GM23338 (cell line): ENCODE measurements at regions not wholly inside any gene's neighbourhood (a gene's known extent, or its start where the extent isn't known, plus 50 kb on each side); places are given as distances from the start of the nearest gene placed in this dataset.
A peak's percentile ranks its signal among the peaks of the same experiment; 100 is the strongest.

Source experiments
- ATAC-seq: fragments of 200-7000 bp; cut with Tn5 transposase; 3 replicates; pipeline ENCODE4 v1.9.1; 2020
- DNase-seq: peaks from one replicate; pipeline ENCODE4 v3.0.0-alpha.2; 2015; ENCODE audit warnings: low spot score
- H2AFZ ChIP-seq: fragments of 200-600 bp; sonication (generic); 2 replicates; pipeline ENCODE4 v1.8.0; 2016; ENCODE audit warnings: antibody characterized with exemption, mild to moderate bottlenecking, moderate library complexity
- H3F3A ChIP-seq: fragments of 200-600 bp; sonication (generic); replicated peaks from 2 replicates; pipeline ENCODE4 v1.8.0; 2017; ENCODE audit warnings: antibody characterized with exemption, mixed run types, low read depth
- H3K27ac ChIP-seq: fragments of 200-600 bp; sonication (generic); 2 replicates; pipeline ENCODE4 v1.6.1; 2016; ENCODE audit warnings: low read depth
- H3K27me3 ChIP-seq: fragments of 200-600 bp; sonication (generic); 2 replicates; pipeline ENCODE4 v1.8.0; 2016; ENCODE audit warnings: mild to moderate bottlenecking, mixed run types, moderate library complexity; ENCODE audit not compliant: insufficient read depth
- H3K36me3 ChIP-seq: fragments of 200-600 bp; sonication (generic); 2 replicates; pipeline ENCODE4 v1.8.0; 2016; ENCODE audit warnings: mild to moderate bottlenecking; ENCODE audit not compliant: insufficient read depth
- H3K4me1 ChIP-seq: fragments of 200-600 bp; sonication (generic); 2 replicates; pipeline ENCODE4 v1.8.0; 2016; ENCODE audit warnings: mild to moderate bottlenecking, moderate library complexity; ENCODE audit not compliant: insufficient read depth
- H3K4me2 ChIP-seq: fragments of 200-600 bp; sonication (generic); 2 replicates; pipeline ENCODE4 v1.7.1; 2017; ENCODE audit warnings: mixed run types
- H3K4me3 ChIP-seq: fragments of 200-600 bp; sonication (generic); 2 replicates; pipeline ENCODE4 v1.6.1; 2016; ENCODE audit warnings: mixed run types
- H3K79me2 ChIP-seq: fragments of 200-600 bp; sonication (generic); replicated peaks from 2 replicates; pipeline ENCODE4 v1.8.0; 2017; ENCODE audit warnings: mild to moderate bottlenecking; ENCODE audit not compliant: insufficient read depth
- H3K9me2 ChIP-seq: fragments of 200-600 bp; sonication (generic); 2 replicates; pipeline ENCODE4 v1.8.0; 2017; ENCODE audit not compliant: insufficient read depth
- H4K20me1 ChIP-seq: fragments of 200-600 bp; sonication (generic); replicated peaks from 2 replicates; pipeline ENCODE4 v1.8.0; 2017; ENCODE audit warnings: mild to moderate bottlenecking; ENCODE audit not compliant: insufficient read depth
- H3K27ac Mint-ChIP-seq: 2 replicates; pipeline ENCODE4 v1.8.0; 2020; ENCODE audit warnings: inconsistent platforms, mild to moderate bottlenecking, moderate library complexity, mixed read lengths
- H3K27me3 Mint-ChIP-seq: 3 replicates; pipeline ENCODE4 v1.8.0; 2022; ENCODE audit warnings: low read depth, mild to moderate bottlenecking, moderate library complexity, mixed read lengths, inconsistent platforms; ENCODE audit not compliant: insufficient read depth, poor library complexity
- H3K36me3 Mint-ChIP-seq: 3 replicates; pipeline ENCODE4 v1.8.0; 2021; ENCODE audit warnings: low read depth, mild to moderate bottlenecking, inconsistent platforms, moderate library complexity, mixed read lengths
- H3K4me1 Mint-ChIP-seq: 3 replicates; pipeline ENCODE4 v1.8.0; 2020; ENCODE audit warnings: mild to moderate bottlenecking, inconsistent platforms, mixed read lengths
- H3K4me3 Mint-ChIP-seq: 3 replicates; pipeline ENCODE4 v1.8.0; 2021; ENCODE audit warnings: moderate library complexity, mild to moderate bottlenecking, inconsistent platforms, mixed read lengths
- H3K9me3 Mint-ChIP-seq: 3 replicates; pipeline ENCODE4 v1.8.0; 2020; ENCODE audit warnings: moderate library complexity, mild to moderate bottlenecking, inconsistent platforms, mixed read lengths
- CREB1 ChIP-seq: fragments of 250-450 bp; sonication (Bioruptor Pico); IDR thresholded peaks from 2 replicates; pipeline ENCODE4 v1.5.0; 2020; ENCODE audit warnings: low read depth, mild to moderate bottlenecking, moderate library complexity
- EZH2 ChIP-seq: fragments of 200-600 bp; sonication (generic); IDR thresholded peaks from one replicate; pipeline ENCODE4 v1.8.0; 2017; ENCODE audit warnings: antibody characterized with exemption, mild to moderate bottlenecking, low read depth; ENCODE audit not compliant: unreplicated experiment
- JUNB ChIP-seq: IDR thresholded peaks from one replicate; pipeline ENCODE4 v1.6.1; 2016; ENCODE audit warnings: antibody characterized with exemption; ENCODE audit not compliant: unreplicated experiment
- NANOG ChIP-seq: IDR thresholded peaks from 2 replicates; pipeline ENCODE4 v1.6.1; 2016; ENCODE audit warnings: antibody characterized with exemption, borderline replicate concordance
- ZNF331 ChIP-seq: fragments of 250-450 bp; sonication (Bioruptor Pico); IDR thresholded peaks from 2 replicates; pipeline ENCODE4 v1.5.0; 2020; ENCODE audit warnings: low read depth, mild to moderate bottlenecking, moderate library complexity
- TF ChIP-seq, protein P1 (sequence below): IDR thresholded peaks from 2 replicates; pipeline ENCODE4 v1.6.1; 2016; ENCODE audit warnings: antibody characterized with exemption
- TF ChIP-seq, protein P2 (sequence below), 2 experiments: fragments of 200-600 bp in 1 of 2; sonication (generic) in 1 of 2; conservative IDR thresholded peaks; 2 replicates each; pipeline versions ENCODE4 v1.5.1 to v1.6.1; 2016 to 2017; ENCODE audit warnings: antibody characterized with exemption in 2 of 2, low read depth in 2 of 2, mild to moderate bottlenecking in 2 of 2, moderate library complexity in 1 of 2
- TF ChIP-seq, protein P3 (sequence below): fragments of 250-450 bp; sonication (Bioruptor Pico); IDR thresholded peaks from 2 replicates; pipeline ENCODE4 v1.5.0; 2020; ENCODE audit warnings: mild to moderate bottlenecking, moderate library complexity
- TF ChIP-seq, protein P4 (sequence below): IDR thresholded peaks from one replicate; pipeline ENCODE4 v1.6.1; 2018; ENCODE audit warnings: antibody characterized with exemption; ENCODE audit not compliant: unreplicated experiment

DNA sequence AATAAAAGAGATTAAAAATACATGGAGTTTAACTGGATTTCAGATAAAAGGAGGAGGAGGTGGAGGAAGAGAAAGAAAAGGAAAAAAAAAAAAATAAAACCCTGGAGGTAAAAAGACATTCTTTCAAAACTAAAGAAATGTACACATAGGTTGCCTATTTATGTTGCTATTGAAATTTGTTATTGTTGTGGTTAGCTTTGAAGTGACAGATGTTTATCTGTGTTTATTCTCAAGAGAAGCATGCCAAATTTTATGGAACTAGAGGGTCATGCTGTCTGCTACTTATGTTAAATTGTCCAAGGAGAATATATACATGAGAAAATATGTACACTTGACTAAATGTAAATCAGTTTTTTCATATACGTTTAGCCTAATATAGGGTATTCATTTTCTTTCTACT is 653.2 kb downstream of the DCDC2C start (continued):
- TF ChIP-seq, protein P1, sequence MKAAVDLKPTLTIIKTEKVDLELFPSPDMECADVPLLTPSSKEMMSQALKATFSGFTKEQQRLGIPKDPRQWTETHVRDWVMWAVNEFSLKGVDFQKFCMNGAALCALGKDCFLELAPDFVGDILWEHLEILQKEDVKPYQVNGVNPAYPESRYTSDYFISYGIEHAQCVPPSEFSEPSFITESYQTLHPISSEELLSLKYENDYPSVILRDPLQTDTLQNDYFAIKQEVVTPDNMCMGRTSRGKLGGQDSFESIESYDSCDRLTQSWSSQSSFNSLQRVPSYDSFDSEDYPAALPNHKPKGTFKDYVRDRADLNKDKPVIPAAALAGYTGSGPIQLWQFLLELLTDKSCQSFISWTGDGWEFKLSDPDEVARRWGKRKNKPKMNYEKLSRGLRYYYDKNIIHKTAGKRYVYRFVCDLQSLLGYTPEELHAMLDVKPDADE, result no peak
- no peak for TF ChIP-seq ZNF331 (CRISPR knock-in tag)
- TF ChIP-seq EZH2, result no peak

DNA sequence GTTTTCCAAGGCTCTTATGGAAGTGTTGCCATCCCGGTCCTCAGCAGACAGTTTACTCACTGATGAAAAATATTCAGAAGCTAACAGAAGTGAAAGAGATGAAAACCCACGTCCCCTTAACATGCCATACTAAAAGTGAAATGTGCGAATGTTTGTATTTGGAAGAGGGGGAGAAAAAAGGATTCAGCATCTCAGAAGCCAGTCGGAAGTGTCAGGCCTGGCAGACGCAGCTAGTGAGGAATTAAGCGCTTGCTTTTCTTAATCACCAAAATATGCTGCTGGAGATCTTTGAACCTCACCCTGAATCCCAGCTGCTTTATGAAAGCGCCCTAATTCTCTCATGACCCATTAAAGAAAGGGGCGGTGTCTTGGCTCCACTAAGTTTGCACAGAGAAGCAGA is 653.7 kb downstream of the DCDC2C start:
- H3K4me1 ChIP-seq, result no peaks in the 10 kb centered on the region
- H3K36me3 Mint-ChIP-seq, result peaks cover 4% of the 10 kb centered on the region; the same call in 2 of the 3 replicates
- no peaks in the 10 kb centered on the region for H4K20me1 ChIP-seq
- H3K4me1 Mint-ChIP-seq, result no peaks in the 10 kb centered on the region
- H3K36me3 ChIP-seq, result no peaks in the 10 kb centered on the region
- no peak overlapping the region for H3K4me3 Mint-ChIP-seq
- no peaks in the 10 kb centered on the region for H3F3A ChIP-seq
- H3K27me3 Mint-ChIP-seq, result peaks cover 3% of the 10 kb centered on the region
- H3K4me3 ChIP-seq, result no peak overlapping the region
- no peak overlapping the region for H3K27ac ChIP-seq
- no peaks in the 10 kb centered on the region for H3K79me2 ChIP-seq
- DNase-seq (no peak), ATAC-seq (no peak)
- peaks cover 2% of the 10 kb centered on the region; the same call in 1 of the 2 replicates for H3K9me2 ChIP-seq
- TF ChIP-seq, protein P2, sequence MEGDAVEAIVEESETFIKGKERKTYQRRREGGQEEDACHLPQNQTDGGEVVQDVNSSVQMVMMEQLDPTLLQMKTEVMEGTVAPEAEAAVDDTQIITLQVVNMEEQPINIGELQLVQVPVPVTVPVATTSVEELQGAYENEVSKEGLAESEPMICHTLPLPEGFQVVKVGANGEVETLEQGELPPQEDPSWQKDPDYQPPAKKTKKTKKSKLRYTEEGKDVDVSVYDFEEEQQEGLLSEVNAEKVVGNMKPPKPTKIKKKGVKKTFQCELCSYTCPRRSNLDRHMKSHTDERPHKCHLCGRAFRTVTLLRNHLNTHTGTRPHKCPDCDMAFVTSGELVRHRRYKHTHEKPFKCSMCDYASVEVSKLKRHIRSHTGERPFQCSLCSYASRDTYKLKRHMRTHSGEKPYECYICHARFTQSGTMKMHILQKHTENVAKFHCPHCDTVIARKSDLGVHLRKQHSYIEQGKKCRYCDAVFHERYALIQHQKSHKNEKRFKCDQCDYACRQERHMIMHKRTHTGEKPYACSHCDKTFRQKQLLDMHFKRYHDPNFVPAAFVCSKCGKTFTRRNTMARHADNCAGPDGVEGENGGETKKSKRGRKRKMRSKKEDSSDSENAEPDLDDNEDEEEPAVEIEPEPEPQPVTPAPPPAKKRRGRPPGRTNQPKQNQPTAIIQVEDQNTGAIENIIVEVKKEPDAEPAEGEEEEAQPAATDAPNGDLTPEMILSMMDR (conservative IDR thresholded peaks at IDR 0.05; ENCODE audit: low read depth in 2 of 2), result no peak
- TF ChIP-seq, protein P3, sequence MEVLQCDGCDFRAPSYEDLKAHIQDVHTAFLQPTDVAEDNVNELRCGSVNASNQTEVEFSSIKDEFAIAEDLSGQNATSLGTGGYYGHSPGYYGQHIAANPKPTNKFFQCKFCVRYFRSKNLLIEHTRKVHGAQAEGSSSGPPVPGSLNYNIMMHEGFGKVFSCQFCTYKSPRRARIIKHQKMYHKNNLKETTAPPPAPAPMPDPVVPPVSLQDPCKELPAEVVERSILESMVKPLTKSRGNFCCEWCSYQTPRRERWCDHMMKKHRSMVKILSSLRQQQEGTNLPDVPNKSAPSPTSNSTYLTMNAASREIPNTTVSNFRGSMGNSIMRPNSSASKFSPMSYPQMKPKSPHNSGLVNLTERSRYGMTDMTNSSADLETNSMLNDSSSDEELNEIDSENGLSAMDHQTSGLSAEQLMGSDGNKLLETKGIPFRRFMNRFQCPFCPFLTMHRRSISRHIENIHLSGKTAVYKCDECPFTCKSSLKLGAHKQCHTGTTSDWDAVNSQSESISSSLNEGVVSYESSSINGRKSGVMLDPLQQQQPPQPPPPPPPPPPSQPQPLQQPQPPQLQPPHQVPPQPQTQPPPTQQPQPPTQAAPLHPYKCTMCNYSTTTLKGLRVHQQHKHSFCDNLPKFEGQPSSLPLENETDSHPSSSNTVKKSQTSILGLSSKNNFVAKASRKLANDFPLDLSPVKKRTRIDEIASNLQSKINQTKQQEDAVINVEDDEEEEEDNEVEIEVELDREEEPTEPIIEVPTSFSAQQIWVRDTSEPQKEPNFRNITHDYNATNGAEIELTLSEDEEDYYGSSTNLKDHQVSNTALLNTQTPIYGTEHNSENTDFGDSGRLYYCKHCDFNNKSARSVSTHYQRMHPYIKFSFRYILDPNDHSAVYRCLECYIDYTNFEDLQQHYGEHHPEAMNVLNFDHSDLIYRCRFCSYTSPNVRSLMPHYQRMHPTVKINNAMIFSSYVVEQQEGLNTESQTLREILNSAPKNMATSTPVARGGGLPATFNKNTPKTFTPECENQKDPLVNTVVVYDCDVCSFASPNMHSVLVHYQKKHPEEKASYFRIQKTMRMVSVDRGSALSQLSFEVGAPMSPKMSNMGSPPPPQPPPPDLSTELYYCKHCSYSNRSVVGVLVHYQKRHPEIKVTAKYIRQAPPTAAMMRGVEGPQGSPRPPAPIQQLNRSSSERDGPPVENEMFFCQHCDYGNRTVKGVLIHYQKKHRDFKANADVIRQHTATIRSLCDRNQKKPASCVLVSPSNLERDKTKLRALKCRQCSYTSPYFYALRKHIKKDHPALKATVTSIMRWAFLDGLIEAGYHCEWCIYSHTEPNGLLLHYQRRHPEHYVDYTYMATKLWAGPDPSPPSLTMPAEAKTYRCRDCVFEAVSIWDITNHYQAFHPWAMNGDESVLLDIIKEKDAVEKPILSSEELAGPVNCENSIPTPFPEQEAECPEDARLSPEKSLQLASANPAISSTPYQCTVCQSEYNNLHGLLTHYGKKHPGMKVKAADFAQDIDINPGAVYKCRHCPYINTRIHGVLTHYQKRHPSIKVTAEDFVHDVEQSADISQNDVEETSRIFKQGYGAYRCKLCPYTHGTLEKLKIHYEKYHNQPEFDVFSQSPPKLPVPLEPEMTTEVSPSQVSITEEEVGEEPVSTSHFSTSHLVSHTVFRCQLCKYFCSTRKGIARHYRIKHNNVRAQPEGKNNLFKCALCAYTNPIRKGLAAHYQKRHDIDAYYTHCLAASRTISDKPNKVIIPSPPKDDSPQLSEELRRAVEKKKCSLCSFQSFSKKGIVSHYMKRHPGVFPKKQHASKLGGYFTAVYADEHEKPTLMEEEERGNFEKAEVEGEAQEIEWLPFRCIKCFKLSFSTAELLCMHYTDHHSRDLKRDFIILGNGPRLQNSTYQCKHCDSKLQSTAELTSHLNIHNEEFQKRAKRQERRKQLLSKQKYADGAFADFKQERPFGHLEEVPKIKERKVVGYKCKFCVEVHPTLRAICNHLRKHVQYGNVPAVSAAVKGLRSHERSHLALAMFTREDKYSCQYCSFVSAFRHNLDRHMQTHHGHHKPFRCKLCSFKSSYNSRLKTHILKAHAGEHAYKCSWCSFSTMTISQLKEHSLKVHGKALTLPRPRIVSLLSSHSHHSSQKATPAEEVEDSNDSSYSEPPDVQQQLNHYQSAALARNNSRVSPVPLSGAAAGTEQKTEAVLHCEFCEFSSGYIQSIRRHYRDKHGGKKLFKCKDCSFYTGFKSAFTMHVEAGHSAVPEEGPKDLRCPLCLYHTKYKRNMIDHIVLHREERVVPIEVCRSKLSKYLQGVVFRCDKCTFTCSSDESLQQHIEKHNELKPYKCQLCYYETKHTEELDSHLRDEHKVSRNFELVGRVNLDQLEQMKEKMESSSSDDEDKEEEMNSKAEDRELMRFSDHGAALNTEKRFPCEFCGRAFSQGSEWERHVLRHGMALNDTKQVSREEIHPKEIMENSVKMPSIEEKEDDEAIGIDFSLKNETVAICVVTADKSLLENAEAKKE (CRISPR knock-in tag), result no peak
- no peak for TF ChIP-seq EZH2
- TF ChIP-seq, protein P4, sequence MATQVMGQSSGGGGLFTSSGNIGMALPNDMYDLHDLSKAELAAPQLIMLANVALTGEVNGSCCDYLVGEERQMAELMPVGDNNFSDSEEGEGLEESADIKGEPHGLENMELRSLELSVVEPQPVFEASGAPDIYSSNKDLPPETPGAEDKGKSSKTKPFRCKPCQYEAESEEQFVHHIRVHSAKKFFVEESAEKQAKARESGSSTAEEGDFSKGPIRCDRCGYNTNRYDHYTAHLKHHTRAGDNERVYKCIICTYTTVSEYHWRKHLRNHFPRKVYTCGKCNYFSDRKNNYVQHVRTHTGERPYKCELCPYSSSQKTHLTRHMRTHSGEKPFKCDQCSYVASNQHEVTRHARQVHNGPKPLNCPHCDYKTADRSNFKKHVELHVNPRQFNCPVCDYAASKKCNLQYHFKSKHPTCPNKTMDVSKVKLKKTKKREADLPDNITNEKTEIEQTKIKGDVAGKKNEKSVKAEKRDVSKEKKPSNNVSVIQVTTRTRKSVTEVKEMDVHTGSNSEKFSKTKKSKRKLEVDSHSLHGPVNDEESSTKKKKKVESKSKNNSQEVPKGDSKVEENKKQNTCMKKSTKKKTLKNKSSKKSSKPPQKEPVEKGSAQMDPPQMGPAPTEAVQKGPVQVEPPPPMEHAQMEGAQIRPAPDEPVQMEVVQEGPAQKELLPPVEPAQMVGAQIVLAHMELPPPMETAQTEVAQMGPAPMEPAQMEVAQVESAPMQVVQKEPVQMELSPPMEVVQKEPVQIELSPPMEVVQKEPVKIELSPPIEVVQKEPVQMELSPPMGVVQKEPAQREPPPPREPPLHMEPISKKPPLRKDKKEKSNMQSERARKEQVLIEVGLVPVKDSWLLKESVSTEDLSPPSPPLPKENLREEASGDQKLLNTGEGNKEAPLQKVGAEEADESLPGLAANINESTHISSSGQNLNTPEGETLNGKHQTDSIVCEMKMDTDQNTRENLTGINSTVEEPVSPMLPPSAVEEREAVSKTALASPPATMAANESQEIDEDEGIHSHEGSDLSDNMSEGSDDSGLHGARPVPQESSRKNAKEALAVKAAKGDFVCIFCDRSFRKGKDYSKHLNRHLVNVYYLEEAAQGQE, result no peak
- no peak for TF ChIP-seq ZNF331 (CRISPR knock-in tag)
- no peak for TF ChIP-seq JUNB
- TF ChIP-seq NANOG, result no peak
- TF ChIP-seq CREB1 (CRISPR knock-in tag), result no peak
- no peak overlapping the region for H3K27ac Mint-ChIP-seq
- H3K4me2 ChIP-seq, result no peak overlapping the region
- H3K27me3 ChIP-seq, result no peaks in the 10 kb centered on the region
- peak overlapping the region; percentile 24; the same call in 1 of the 2 replicates for H2AFZ ChIP-seq
- H3K9me3 Mint-ChIP-seq, result peaks cover 60% of the 10 kb centered on the region
